ENCODE measurements at regions not wholly inside any gene's neighbourhood (a gene's known extent, or its start where the extent isn't known, plus 50 kb on each side); places are given as distances from the start of the nearest gene placed in this dataset.

DNA sequence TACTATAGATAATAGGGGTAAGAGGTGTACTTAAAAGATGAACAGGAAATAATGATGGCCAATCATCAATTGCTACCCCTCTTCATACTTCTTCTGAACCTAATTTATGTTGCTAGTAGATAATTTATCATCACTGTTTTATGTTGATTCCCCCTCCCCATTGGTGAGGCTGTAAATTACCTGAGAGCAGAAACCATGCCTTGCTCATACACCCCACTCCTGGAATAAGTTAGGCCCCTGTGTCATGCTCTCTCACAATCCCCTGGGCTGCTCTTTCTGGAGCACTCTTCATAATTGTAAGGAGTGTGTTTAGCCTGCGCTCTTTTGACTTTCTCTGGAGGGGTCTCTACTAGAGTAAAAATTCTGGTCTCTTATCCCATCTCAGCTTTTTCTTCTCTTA is 180.7 kb downstream of the PAH start:
- Histone ChIP-seq H3K4me1 (ENCODE audit: control insufficient read depth in 2 of 2, insufficient read depth in 2 of 2, low read length in 1 of 2) (no peaks in the 10 kb centered on the region), H3K36me3 (ENCODE audit: control insufficient read depth in 2 of 2, insufficient read depth in 2 of 2, low read length in 1 of 2) (no peaks in the 10 kb centered on the region), H3K27me3 (ENCODE audit: control insufficient read depth in 1 of 2, insufficient read depth in 2 of 2, low read length in 2 of 2) (no peaks in the 10 kb centered on the region), H3K4me3 (ENCODE audit: low read depth in 1 of 2, low read length in 2 of 2) (no peak overlapping the region), H3K9me3 (ENCODE audit: control insufficient read depth in 2 of 2, insufficient read depth in 1 of 2, low read depth in 1 of 2, low read length in 1 of 2) (no peaks in the 10 kb centered on the region), H3K27ac (ENCODE audit: low read depth in 2 of 2, low read length in 1 of 2) (no peak overlapping the region)
- WGBS, 2 donors = 93 to 96% methylated on average over 1 of the region's 1 CpG

DNA sequence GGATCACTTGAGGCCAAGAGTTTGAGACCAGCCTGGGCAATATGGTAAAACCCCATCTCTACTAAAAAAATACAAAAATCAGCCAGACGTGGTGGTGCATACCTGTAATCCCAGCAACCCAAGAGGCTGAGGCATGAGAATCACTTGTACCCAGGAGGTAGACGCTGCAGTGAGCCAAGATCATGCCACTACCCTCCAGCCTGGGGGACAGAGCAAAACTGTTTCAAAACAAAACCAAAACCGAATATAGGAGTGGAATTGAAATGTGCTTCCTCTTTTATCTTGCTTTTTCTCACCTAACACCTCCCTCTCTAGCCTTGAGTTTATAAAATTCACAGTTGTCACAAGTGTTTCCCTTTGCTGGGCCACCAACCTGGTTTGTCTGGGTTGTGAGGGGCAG is 181.9 kb downstream of the PAH start:
- H3K4me3 ChIP-seq (ENCODE audit: low read depth in 1 of 2, low read length in 2 of 2) = no peak overlapping the region
- WGBS, 2 donors = 67 to 74% methylated on average over 3 of the region's 3 CpGs
- no peaks in the 10 kb centered on the region for H3K4me1 ChIP-seq (ENCODE audit: control insufficient read depth in 2 of 2, insufficient read depth in 2 of 2, low read length in 1 of 2)
- no peaks in the 10 kb centered on the region for H3K27me3 ChIP-seq (ENCODE audit: control insufficient read depth in 1 of 2, insufficient read depth in 2 of 2, low read length in 2 of 2)
- no peaks in the 10 kb centered on the region for H3K9me3 ChIP-seq (ENCODE audit: control insufficient read depth in 2 of 2, insufficient read depth in 1 of 2, low read depth in 1 of 2, low read length in 1 of 2)
- H3K27ac ChIP-seq (ENCODE audit: low read depth in 2 of 2, low read length in 1 of 2) = no peak overlapping the region
- H3K36me3 ChIP-seq (ENCODE audit: control insufficient read depth in 2 of 2, insufficient read depth in 2 of 2, low read length in 1 of 2) = no peaks in the 10 kb centered on the region

DNA sequence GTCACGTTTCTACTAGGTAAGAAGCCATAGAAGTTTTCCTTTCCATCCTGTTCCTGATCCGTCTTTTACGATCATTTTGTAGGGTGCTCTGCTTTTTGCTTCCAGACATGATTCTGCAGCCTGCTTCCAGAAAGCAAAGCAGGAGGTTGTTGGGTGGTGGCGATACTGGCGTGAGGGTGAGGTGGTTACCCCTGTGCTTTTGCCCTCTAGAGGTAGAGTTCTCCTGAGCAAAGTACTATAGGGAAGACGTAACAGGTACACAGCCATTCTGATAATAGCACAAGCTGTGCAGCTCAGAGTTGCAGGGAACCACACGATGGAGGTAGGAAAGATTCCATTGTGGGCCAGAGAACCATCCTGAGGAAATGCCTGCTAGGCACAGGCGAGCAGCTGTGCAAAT is 186.0 kb downstream of the PAH start:
- no peaks in the 10 kb centered on the region for H3K27me3 ChIP-seq (ENCODE audit: control insufficient read depth in 1 of 2, insufficient read depth in 2 of 2, low read length in 2 of 2)
- H3K27ac ChIP-seq (ENCODE audit: low read depth in 2 of 2, low read length in 1 of 2) = no peak overlapping the region
- no peaks in the 10 kb centered on the region for H3K4me1 ChIP-seq (ENCODE audit: control insufficient read depth in 2 of 2, insufficient read depth in 2 of 2, low read length in 1 of 2)
- no peak overlapping the region for H3K4me3 ChIP-seq (ENCODE audit: low read depth in 1 of 2, low read length in 2 of 2)
- H3K36me3 ChIP-seq (ENCODE audit: control insufficient read depth in 2 of 2, insufficient read depth in 2 of 2, low read length in 1 of 2) = no peaks in the 10 kb centered on the region
- WGBS, 2 donors = 75 to 82% methylated on average over 8 of the region's 8 CpGs
- H3K9me3 ChIP-seq (ENCODE audit: control insufficient read depth in 2 of 2, insufficient read depth in 1 of 2, low read depth in 1 of 2, low read length in 1 of 2) = no peaks in the 10 kb centered on the region

DNA sequence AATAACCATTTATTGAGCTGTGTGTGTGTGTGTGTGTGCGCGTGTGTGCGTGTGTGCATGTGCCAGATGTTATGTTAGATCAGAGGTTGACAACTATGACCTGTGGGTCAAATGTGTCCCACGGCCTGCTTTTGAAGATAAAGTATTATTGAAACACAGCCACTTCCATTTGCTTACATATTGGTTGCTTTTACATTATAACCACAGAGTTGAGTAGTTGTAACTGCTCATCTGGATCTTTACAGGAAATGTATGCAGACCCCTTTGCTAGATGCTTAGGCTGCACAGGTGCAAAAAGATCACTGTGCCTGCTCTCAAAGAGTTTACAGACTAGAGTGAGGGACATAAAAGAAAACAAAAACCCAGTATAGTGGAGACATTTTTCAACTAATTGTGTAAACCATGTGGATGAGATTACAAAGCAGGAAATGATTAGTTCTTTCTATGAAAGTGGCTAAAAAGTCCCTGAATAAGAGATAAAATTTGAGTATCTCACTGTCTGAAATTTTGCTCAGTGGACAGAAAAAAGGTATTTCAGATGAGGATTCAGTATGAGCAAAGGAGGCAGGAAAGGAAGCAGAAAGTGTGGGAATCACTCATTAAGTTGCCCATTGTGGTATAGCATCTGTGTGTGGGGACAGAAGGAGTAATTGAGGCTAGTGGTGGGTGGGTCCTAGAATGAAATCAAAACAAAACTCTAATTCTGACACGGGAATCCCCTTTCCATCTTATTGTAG is 188.4 kb downstream of the PAH start:
- Histone ChIP-seq H3K9me3 (ENCODE audit: control insufficient read depth in 2 of 2, insufficient read depth in 1 of 2, low read depth in 1 of 2, low read length in 1 of 2) (no peaks in the 10 kb centered on the region), H3K27me3 (ENCODE audit: control insufficient read depth in 1 of 2, insufficient read depth in 2 of 2, low read length in 2 of 2) (no peaks in the 10 kb centered on the region), H3K36me3 (ENCODE audit: control insufficient read depth in 2 of 2, insufficient read depth in 2 of 2, low read length in 1 of 2) (no peaks in the 10 kb centered on the region), H3K4me1 (ENCODE audit: control insufficient read depth in 2 of 2, insufficient read depth in 2 of 2, low read length in 1 of 2) (no peaks in the 10 kb centered on the region), H3K27ac (ENCODE audit: low read depth in 2 of 2, low read length in 1 of 2) (no peak overlapping the region), H3K4me3 (ENCODE audit: low read depth in 1 of 2, low read length in 2 of 2) (no peak overlapping the region)
- 63 to 72% methylated on average over 5 of the region's 5 CpGs for WGBS, 2 donors

DNA sequence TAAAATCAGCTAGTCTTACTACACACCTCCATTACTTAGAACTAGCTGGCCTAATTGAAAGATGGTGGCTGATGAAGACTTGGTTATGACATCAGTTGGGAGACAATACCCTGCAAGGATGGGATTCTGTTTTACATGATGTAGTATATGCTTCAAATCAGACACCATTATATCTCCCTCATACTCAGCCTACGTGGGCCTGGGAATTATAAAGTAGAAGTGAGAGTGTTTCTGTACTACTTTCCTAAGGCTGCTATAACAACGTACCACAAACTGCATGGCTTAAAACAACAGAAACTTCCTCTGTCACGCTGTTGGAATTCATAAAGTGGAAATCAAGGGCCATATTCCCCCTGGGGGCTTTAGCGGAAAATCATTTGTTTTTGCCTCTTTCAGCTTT is 190.4 kb downstream of the PAH start:
- 76 to 83% methylated on average over 4 of the region's 4 CpGs for WGBS, 2 donors
- Histone ChIP-seq H3K4me3 (ENCODE audit: low read depth in 1 of 2, low read length in 2 of 2) (no peak overlapping the region), H3K4me1 (ENCODE audit: control insufficient read depth in 2 of 2, insufficient read depth in 2 of 2, low read length in 1 of 2) (no peaks in the 10 kb centered on the region), H3K9me3 (ENCODE audit: control insufficient read depth in 2 of 2, insufficient read depth in 1 of 2, low read depth in 1 of 2, low read length in 1 of 2) (no peaks in the 10 kb centered on the region), H3K27ac (ENCODE audit: low read depth in 2 of 2, low read length in 1 of 2) (no peak overlapping the region), H3K27me3 (ENCODE audit: control insufficient read depth in 1 of 2, insufficient read depth in 2 of 2, low read length in 2 of 2) (no peaks in the 10 kb centered on the region), H3K36me3 (ENCODE audit: control insufficient read depth in 2 of 2, insufficient read depth in 2 of 2, low read length in 1 of 2) (no peaks in the 10 kb centered on the region)

DNA sequence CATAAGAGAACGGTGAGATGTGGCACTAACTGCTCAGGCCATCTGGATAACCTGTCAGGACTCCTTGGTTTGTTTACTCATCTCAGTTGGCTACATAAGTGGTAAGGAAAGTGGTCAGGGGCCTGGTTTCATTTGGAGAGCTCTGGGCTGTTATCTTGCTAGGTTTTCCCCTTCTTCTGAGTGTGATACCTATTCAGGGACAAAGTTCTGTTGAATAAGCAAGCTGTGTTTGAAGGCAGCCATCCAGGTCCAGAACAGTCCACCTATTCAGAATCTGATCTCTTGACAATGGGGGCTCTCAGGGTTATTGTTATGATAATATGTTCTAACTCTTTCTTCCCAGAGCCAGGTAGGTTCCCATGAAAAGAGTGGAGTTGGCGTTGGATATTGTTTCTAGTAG is 194.9 kb downstream of the PAH start:
- Histone ChIP-seq H3K4me3 (ENCODE audit: low read depth in 1 of 2, low read length in 2 of 2) (no peak overlapping the region), H3K9me3 (ENCODE audit: control insufficient read depth in 2 of 2, insufficient read depth in 1 of 2, low read depth in 1 of 2, low read length in 1 of 2) (no peaks in the 10 kb centered on the region), H3K27ac (ENCODE audit: low read depth in 2 of 2, low read length in 1 of 2) (no peak overlapping the region), H3K27me3 (ENCODE audit: control insufficient read depth in 1 of 2, insufficient read depth in 2 of 2, low read length in 2 of 2) (no peaks in the 10 kb centered on the region), H3K4me1 (ENCODE audit: control insufficient read depth in 2 of 2, insufficient read depth in 2 of 2, low read length in 1 of 2) (no peaks in the 10 kb centered on the region), H3K36me3 (ENCODE audit: control insufficient read depth in 2 of 2, insufficient read depth in 2 of 2, low read length in 1 of 2) (no peaks in the 10 kb centered on the region)
- 74 to 84% methylated on average over 2 of the region's 2 CpGs for WGBS, 2 donors

DNA sequence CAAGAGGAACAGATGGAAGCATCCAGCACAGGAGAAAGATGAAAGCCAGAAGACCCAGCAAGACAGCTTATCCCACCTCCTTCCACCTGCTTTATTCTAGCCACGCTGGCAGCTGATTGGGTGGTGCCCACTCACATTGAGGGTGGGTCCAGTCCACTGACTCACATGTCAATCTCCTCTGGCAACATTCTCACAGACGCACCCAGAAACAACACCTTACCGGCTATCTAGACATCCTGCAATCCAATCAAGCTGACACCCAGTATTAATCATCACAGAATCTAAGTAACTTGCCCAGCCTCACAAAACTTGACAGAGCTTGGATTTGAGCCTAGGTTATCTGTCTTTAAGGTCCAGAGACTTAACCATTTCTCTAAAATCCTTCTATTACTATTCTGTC is 208.9 kb downstream of the PAH start:
- WGBS, 2 donors = 68 to 70% methylated on average over 3 of the region's 3 CpGs

DNA sequence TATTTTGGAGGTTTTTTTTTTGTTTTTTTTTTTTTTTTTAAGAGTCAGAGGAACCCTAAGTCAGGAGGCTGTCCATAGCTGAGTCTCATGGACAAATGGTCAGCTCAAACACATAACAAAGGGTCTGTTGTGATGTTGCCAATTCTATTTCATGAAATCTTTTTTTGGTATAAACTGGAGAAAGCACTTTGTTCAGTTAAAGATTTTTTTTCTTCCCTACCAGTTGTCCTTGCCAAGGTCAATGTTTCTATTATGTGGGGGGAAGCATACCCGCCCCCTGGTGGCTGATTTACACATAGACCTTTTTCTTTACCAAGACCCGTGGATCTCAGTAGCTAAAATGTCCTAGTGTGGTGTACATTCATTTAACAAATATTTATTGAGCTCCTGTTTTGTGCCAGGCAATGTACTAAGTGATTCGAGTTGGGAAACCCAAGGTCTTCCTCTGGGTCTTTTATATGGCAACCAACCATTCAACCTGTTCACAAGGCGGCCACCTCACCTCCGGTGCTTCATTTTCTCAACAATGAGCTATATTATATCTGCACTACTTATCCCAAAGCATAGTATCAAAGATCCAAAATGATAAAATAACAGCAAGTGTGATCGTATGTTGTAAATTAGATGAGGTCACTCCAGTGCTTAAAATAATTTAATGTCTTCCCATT is 214.5 kb downstream of the PAH start:
- Histone ChIP-seq H3K27ac (ENCODE audit: low read depth in 2 of 2, low read length in 1 of 2) (no peak overlapping the region), H3K4me3 (ENCODE audit: low read depth in 1 of 2, low read length in 2 of 2) (no peak overlapping the region), H3K27me3 (ENCODE audit: control insufficient read depth in 1 of 2, insufficient read depth in 2 of 2, low read length in 2 of 2) (no peaks in the 10 kb centered on the region), H3K9me3 (ENCODE audit: control insufficient read depth in 2 of 2, insufficient read depth in 1 of 2, low read depth in 1 of 2, low read length in 1 of 2) (no peaks in the 10 kb centered on the region), H3K36me3 (ENCODE audit: control insufficient read depth in 2 of 2, insufficient read depth in 2 of 2, low read length in 1 of 2) (no peaks in the 10 kb centered on the region), H3K4me1 (ENCODE audit: control insufficient read depth in 2 of 2, insufficient read depth in 2 of 2, low read length in 1 of 2) (no peaks in the 10 kb centered on the region)
- 42 to 45% methylated on average over 6 of the region's 6 CpGs for WGBS, 2 donors

More for the DNA sequence above, 208.9 kb downstream of the PAH start:
- Histone ChIP-seq H3K36me3 (ENCODE audit: control insufficient read depth in 2 of 2, insufficient read depth in 2 of 2, low read length in 1 of 2) (no peaks in the 10 kb centered on the region), H3K27ac (ENCODE audit: low read depth in 2 of 2, low read length in 1 of 2) (no peak overlapping the region), H3K9me3 (ENCODE audit: control insufficient read depth in 2 of 2, insufficient read depth in 1 of 2, low read depth in 1 of 2, low read length in 1 of 2) (no peaks in the 10 kb centered on the region), H3K4me3 (ENCODE audit: low read depth in 1 of 2, low read length in 2 of 2) (no peak overlapping the region), H3K27me3 (ENCODE audit: control insufficient read depth in 1 of 2, insufficient read depth in 2 of 2, low read length in 2 of 2) (no peaks in the 10 kb centered on the region), H3K4me1 (ENCODE audit: control insufficient read depth in 2 of 2, insufficient read depth in 2 of 2, low read length in 1 of 2) (no peaks in the 10 kb centered on the region)

DNA sequence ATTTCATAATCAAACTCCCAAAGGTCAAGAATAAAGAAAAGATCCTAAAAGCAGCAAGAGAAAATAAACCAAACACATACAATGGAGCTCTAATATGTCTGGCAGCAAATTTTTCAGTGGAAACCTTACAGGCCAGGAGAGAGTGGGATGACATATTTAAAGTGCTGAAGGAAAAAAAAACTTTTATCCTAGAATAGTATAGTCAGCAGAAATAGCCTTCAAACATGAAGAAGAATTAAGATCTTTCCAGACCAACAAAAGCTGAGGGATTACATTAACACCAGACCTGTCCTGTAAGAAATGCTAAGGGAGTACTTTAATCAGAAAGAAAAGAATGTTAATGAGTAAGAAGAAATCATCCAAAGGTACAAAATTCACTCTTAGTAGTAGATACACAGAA is 215.7 kb upstream of the IGF1 start:
- Histone ChIP-seq H3K4me1 (ENCODE audit: control insufficient read depth in 2 of 2, insufficient read depth in 2 of 2, low read length in 1 of 2) (no peaks in the 10 kb centered on the region), H3K4me3 (ENCODE audit: low read depth in 1 of 2, low read length in 2 of 2) (no peak overlapping the region), H3K27ac (ENCODE audit: low read depth in 2 of 2, low read length in 1 of 2) (no peak overlapping the region), H3K9me3 (ENCODE audit: control insufficient read depth in 2 of 2, insufficient read depth in 1 of 2, low read depth in 1 of 2, low read length in 1 of 2) (no peaks in the 10 kb centered on the region), H3K27me3 (ENCODE audit: control insufficient read depth in 1 of 2, insufficient read depth in 2 of 2, low read length in 2 of 2) (no peaks in the 10 kb centered on the region), H3K36me3 (ENCODE audit: control insufficient read depth in 2 of 2, insufficient read depth in 2 of 2, low read length in 1 of 2) (no peaks in the 10 kb centered on the region)

DNA sequence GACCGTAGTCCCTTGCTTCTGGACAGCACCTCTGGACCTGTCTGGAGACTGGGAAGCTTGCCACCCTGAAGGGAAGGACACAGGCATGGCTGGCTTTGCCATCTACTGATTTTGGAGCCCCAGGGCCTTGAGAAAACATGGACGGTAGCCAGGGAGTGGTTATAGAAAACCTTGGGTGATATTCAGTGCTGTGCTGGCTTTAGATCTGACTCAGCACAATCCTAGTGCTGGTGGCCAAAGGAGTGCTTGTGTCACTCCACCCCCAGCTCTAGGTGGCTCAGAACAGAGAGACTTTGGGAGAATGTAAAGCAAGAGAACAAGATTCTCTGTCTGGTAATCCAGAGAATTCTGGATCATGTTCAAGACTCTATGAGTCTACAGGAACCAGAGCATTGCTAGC is 214.5 kb upstream of the IGF1 start:
- no peaks in the 10 kb centered on the region for H3K9me3 ChIP-seq (ENCODE audit: control insufficient read depth in 2 of 2, insufficient read depth in 1 of 2, low read depth in 1 of 2, low read length in 1 of 2)
- no peaks in the 10 kb centered on the region for H3K4me1 ChIP-seq (ENCODE audit: control insufficient read depth in 2 of 2, insufficient read depth in 2 of 2, low read length in 1 of 2)
- 73 to 77% methylated on average over 2 of the region's 2 CpGs for WGBS, 2 donors
- no peaks in the 10 kb centered on the region for H3K36me3 ChIP-seq (ENCODE audit: control insufficient read depth in 2 of 2, insufficient read depth in 2 of 2, low read length in 1 of 2)
- H3K27ac ChIP-seq (ENCODE audit: low read depth in 2 of 2, low read length in 1 of 2) = no peak overlapping the region
- H3K4me3 ChIP-seq (ENCODE audit: low read depth in 1 of 2, low read length in 2 of 2) = no peak overlapping the region
- H3K27me3 ChIP-seq (ENCODE audit: control insufficient read depth in 1 of 2, insufficient read depth in 2 of 2, low read length in 2 of 2) = no peaks in the 10 kb centered on the region

Measured in esophagus (tissue), 2 donors.